ENCODE measurements at regions not wholly inside any gene's neighbourhood (a gene's known extent, or its start where the extent isn't known, plus 50 kb on each side); places are given as distances from the start of the nearest gene placed in this dataset.
"Not testable (repeated sequence)": the region's sequence is repeated elsewhere in the genome, so short reads cannot be mapped to it uniquely, and the experiment has no call there.

GRCh38 chr16:8452941-8453340, 137.4 kb downstream of the TMEM114 start:
- no peak for DNase-seq

- DNase-seq: no peak
Measured at GRCh38 chr16:8436931-8437330, 153.4 kb downstream of the TMEM114 start.

GRCh38 chr16:8431783-8432182, 158.5 kb downstream of the TMEM114 start:
- DNase-seq: no peak

GRCh38 chr16:8430401-8430800, 159.9 kb downstream of the TMEM114 start:
- no peak for DNase-seq

- DNase-seq: no peak
Measured at GRCh38 chr16:8426569-8426968, 163.7 kb downstream of the TMEM114 start.

- DNase-seq: no peak
Measured at GRCh38 chr16:8417145-8417544, 173.2 kb downstream of the TMEM114 start.

GRCh38 chr16:8408855-8409567, 181.3 kb downstream of the TMEM114 start:
- no peak for DNase-seq

GRCh38 chr16:8407351-8407750, 183.0 kb downstream of the TMEM114 start:
- no peak for DNase-seq

GRCh38 chr16:8403978-8404749, 186.1 kb downstream of the TMEM114 start:
- no peak for DNase-seq

- DNase-seq: no peak
Measured at GRCh38 chr16:8402981-8403843, 187.1 kb downstream of the TMEM114 start.

- not testable (repeated sequence) for DNase-seq
Measured at GRCh38 chr16:8400683-8401082, 189.6 kb downstream of the TMEM114 start.

- DNase-seq: no peak
Measured at GRCh38 chr16:8398548-8398947, 191.8 kb downstream of the TMEM114 start.

GRCh38 chr16:8397223-8397622, 193.1 kb downstream of the TMEM114 start:
- DNase-seq: no peak

- DNase-seq: no peak
Measured at GRCh38 chr16:8396463-8396862, 193.8 kb downstream of the TMEM114 start.

GRCh38 chr16:8391257-8391656, 199.1 kb downstream of the TMEM114 start:
- no peak for DNase-seq

GRCh38 chr16:8388684-8389083, 201.6 kb downstream of the TMEM114 start:
- no peak for DNase-seq

GRCh38 chr16:8381814-8382213, 208.5 kb downstream of the TMEM114 start:
- no peak for DNase-seq

- DNase-seq: no peak
Measured at GRCh38 chr16:8380311-8380710, 210.0 kb downstream of the TMEM114 start.

- no peak for DNase-seq
Measured at GRCh38 chr16:8377864-8378263, 212.4 kb downstream of the TMEM114 start.

GRCh38 chr16:8376858-8377257, 213.5 kb downstream of the TMEM114 start:
- no peak for DNase-seq

- no peak for DNase-seq
Measured at GRCh38 chr16:8376430-8376829, 213.9 kb downstream of the TMEM114 start.

GRCh38 chr16:8375232-8375587, 215.1 kb downstream of the TMEM114 start:
- DNase-seq: no peak

- no peak for DNase-seq
Measured at GRCh38 chr16:8374586-8375231, 215.6 kb downstream of the TMEM114 start.
